Left lobe of liver (tissue), 2 donors: ENCODE measurements at regions not wholly inside any gene's neighbourhood (a gene's known extent, or its start where the extent isn't known, plus 50 kb on each side); places are given as distances from the start of the nearest gene placed in this dataset.

Experiments
- ATAC-seq: fragments of 200-7000 bp; cut with Tn5 transposase; one replicate; pipeline ENCODE4 v1.9.1; 2020; ENCODE audit warnings: mild to moderate bottlenecking, moderate library complexity
- DNase-seq: peaks from one replicate; pipeline ENCODE4 v3.0.0-alpha.2; 2020; ENCODE audit warnings: low spot score
- donor health status: DM: no; HTN: no; CAD: no; lungs with moderate emphysema.
- donor health status: DM: no; HTN: yes; CAD: no.

- DNase-seq (no peak), ATAC-seq (no peak)
Observed at GRCh38 chr13:72258340-72258981, 391.5 kb upstream of the DACH1 start.

- ATAC-seq: peak; percentile 63
- DNase-seq: no peak
Observed at GRCh38 chr13:72255908-72256307, 388.9 kb upstream of the DACH1 start.

- no peak for DNase-seq
- ATAC-seq: no peak
Observed at GRCh38 chr13:72253754-72254153, 386.8 kb upstream of the DACH1 start.

- DNase-seq (no peak), ATAC-seq (no peak)
Observed at GRCh38 chr13:72246396-72246795, 379.4 kb upstream of the DACH1 start.

GRCh38 chr13:72244788-72245187 is 377.8 kb upstream of the DACH1 start:
- no peak for ATAC-seq
- DNase-seq: no peak

- ATAC-seq: no peak
- DNase-seq: no peak
Observed at GRCh38 chr13:72230131-72230530, 363.1 kb upstream of the DACH1 start.

- ATAC-seq (no peak), DNase-seq (no peak)
Observed at GRCh38 chr13:72229067-72229466, 362.1 kb upstream of the DACH1 start.

GRCh38 chr13:72221276-72221962 is 354.4 kb upstream of the DACH1 start:
- DNase-seq (peak; percentile 47), ATAC-seq (peak; percentile 80)

- DNase-seq: no peak
- no peak for ATAC-seq
Observed at GRCh38 chr13:72218966-72219365, 352.0 kb upstream of the DACH1 start.

GRCh38 chr13:72217142-72217541 is 350.1 kb upstream of the DACH1 start:
- no peak for DNase-seq
- no peak for ATAC-seq

GRCh38 chr13:72208112-72208645 is 341.2 kb upstream of the DACH1 start:
- DNase-seq: no peak
- no peak for ATAC-seq

GRCh38 chr13:72205773-72206172 is 338.8 kb upstream of the DACH1 start:
- DNase-seq: no peak
- ATAC-seq: no peak

- no peak for DNase-seq
Observed at GRCh38 chr13:72204291-72204690, 337.3 kb upstream of the DACH1 start.

GRCh38 chr13:72201726-72202125 is 334.7 kb upstream of the DACH1 start:
- DNase-seq: no peak
- ATAC-seq: no peak

More at GRCh38 chr13:72204291-72204690, 337.3 kb upstream of the DACH1 start:
- no peak for ATAC-seq

- no peak for ATAC-seq
Observed at GRCh38 chr13:72199640-72200039, 332.6 kb upstream of the DACH1 start.

GRCh38 chr13:72198967-72199560 is 332.1 kb upstream of the DACH1 start:
- no peak for ATAC-seq

More at GRCh38 chr13:72199640-72200039, 332.6 kb upstream of the DACH1 start:
- DNase-seq: no peak

GRCh38 chr13:72198042-72198441 is 331.0 kb upstream of the DACH1 start:
- DNase-seq (no peak), ATAC-seq (no peak)

More at GRCh38 chr13:72198967-72199560, 332.1 kb upstream of the DACH1 start:
- DNase-seq: no peak

GRCh38 chr13:72195044-72195704 is 328.2 kb upstream of the DACH1 start:
- DNase-seq: no peak
- ATAC-seq: no peak

GRCh38 chr13:72194523-72194922 is 327.5 kb upstream of the DACH1 start:
- ATAC-seq: peak; percentile 83

GRCh38 chr13:72186730-72187422 is 319.9 kb upstream of the DACH1 start:
- no peak for ATAC-seq
- DNase-seq: no peak

More at GRCh38 chr13:72194523-72194922, 327.5 kb upstream of the DACH1 start:
- no peak for DNase-seq

GRCh38 chr13:72185776-72186175 is 318.8 kb upstream of the DACH1 start:
- ATAC-seq: no peak
- no peak for DNase-seq
